ENCODE measurements at regions not wholly inside any gene's neighbourhood (a gene's known extent, or its start where the extent isn't known, plus 50 kb on each side); places are given as distances from the start of the nearest gene placed in this dataset.

GRCh38 chr1:220375715-220376114, 103.5 kb upstream of the RAB3GAP2 start:
- DNase-seq (ENCODE audit: low read depth) = no peak
- TF ChIP-seq, protein P1, sequence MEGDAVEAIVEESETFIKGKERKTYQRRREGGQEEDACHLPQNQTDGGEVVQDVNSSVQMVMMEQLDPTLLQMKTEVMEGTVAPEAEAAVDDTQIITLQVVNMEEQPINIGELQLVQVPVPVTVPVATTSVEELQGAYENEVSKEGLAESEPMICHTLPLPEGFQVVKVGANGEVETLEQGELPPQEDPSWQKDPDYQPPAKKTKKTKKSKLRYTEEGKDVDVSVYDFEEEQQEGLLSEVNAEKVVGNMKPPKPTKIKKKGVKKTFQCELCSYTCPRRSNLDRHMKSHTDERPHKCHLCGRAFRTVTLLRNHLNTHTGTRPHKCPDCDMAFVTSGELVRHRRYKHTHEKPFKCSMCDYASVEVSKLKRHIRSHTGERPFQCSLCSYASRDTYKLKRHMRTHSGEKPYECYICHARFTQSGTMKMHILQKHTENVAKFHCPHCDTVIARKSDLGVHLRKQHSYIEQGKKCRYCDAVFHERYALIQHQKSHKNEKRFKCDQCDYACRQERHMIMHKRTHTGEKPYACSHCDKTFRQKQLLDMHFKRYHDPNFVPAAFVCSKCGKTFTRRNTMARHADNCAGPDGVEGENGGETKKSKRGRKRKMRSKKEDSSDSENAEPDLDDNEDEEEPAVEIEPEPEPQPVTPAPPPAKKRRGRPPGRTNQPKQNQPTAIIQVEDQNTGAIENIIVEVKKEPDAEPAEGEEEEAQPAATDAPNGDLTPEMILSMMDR (IDR thresholded peaks at IDR 0.05; ENCODE audit: insufficient read depth, low read length) = no peak
- H3K4me3 ChIP-seq (ENCODE audit: low read depth, low read length) = no peak overlapping the region

- TF ChIP-seq, protein P1 (IDR thresholded peaks at IDR 0.05; ENCODE audit: insufficient read depth, low read length) = no peak
- no peak overlapping the region for H3K4me3 ChIP-seq (ENCODE audit: low read depth, low read length)
- DNase-seq (ENCODE audit: low read depth) = no peak
Observed at GRCh38 chr1:220374449-220374848, 102.2 kb upstream of the RAB3GAP2 start.

DNA sequence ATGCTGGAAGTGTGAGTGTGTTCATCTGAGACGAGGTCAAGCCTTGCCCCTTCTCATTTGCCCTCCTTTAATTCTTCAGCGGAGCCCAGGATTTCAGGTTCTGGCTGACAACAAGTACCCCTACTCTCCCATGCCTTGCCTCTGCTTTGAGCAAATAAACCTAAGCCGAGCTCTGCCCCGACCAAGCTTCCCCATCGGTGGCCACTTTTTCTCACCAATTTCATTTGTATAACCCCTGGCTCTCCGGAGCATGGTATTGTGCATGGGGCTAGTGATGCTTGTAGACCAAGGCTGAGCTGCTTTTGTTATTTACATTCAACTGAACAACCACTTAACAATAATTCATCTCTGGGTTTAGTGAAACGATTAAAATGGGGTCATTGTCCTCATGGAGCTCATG, 100.2 kb upstream of the RAB3GAP2 start:
- TF ChIP-seq, protein P1 (IDR thresholded peaks at IDR 0.05; ENCODE audit: insufficient read depth, low read length) = no peak
- no peak for DNase-seq (ENCODE audit: low read depth)
- no peak overlapping the region for H3K4me3 ChIP-seq (ENCODE audit: low read depth, low read length)

DNA sequence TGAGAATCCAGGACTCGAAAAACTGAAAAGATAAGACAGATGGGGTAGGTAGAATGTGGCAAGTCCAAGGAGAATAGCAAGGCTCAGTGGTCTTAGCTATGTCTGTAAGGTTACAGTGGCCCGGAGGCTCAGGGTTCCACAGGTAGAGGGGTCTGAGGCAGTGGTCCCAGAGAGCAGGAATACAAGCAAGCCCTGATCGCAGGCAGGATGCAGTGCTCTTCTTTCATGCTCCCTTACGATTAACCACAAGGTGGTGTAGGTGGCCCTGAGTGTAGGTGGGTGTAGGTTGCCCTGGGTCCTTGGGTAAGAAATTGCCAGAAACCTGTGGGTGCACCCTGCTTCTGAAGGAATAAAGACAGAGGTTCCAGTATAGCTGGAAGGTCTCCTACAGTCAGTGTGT, 99.1 kb upstream of the RAB3GAP2 start:
- no peak for DNase-seq (ENCODE audit: low read depth)
- no peak overlapping the region for H3K4me3 ChIP-seq (ENCODE audit: low read depth, low read length)
- TF ChIP-seq, protein P1 (IDR thresholded peaks at IDR 0.05; ENCODE audit: insufficient read depth, low read length) = no peak

DNA sequence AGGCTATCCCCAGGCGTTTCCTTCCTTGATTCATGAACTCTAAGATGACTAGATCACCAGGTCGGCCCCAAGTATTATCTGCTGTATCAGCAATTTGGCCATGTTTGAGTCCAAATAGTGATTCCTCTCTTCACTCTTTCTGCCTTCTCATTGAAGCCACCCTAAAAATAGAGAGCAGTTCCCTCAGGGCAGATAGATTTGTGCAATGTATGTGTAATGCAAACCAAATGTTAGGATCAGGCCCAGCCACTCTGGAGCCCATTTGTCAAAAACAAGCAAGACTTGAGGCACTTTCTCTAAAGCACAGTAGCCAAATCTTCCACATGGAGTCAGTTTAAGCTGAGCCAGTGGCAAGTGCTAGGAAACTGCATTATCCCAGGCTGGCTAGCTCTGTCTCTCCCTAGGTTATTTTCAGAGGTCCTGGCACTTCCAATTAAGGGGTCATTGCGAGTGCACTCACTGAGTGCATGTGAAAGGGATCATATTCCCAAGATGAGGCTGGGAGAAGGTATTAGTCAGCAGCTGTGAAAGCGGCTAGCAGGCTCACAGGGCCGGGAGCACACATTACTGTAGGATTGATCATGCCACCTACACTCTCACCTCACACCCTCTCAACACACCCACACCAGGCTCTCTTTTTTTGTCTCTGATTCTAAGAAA, 97.9 kb upstream of the RAB3GAP2 start:
- H3K4me3 ChIP-seq (ENCODE audit: low read depth, low read length) = no peak overlapping the region
- peak; percentile 86 for DNase-seq (ENCODE audit: low read depth)
- TF ChIP-seq, protein P1 (IDR thresholded peaks at IDR 0.05; ENCODE audit: insufficient read depth, low read length) = no peak

DNA sequence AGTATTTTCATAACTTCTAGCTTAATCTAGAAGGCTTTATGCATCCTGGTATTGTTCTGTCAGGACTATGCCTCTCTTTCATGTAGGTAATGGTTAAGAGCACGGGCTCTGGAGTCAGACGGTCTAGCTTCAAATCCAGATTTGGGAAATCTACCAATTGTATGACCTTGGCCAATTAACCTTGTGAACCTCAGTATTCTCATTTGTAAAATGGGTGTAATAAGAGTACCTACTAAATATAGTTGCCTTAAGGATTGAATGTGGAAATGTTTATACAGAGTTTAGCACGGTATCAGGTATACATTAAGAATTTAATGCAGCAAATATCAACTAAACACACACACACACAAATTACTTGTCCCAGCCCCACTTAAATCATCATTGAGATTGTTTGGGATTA, 97.3 kb upstream of the RAB3GAP2 start:
- no peak overlapping the region for H3K4me3 ChIP-seq (ENCODE audit: low read depth, low read length)
- TF ChIP-seq, protein P1 (IDR thresholded peaks at IDR 0.05; ENCODE audit: insufficient read depth, low read length) = no peak
- DNase-seq (ENCODE audit: low read depth) = no peak
